Epidermal melanocyte (primary cell): ENCODE measurements at regions not wholly inside any gene's neighbourhood (a gene's known extent, or its start where the extent isn't known, plus 50 kb on each side); places are given as distances from the start of the nearest gene placed in this dataset.

Experiments
- DNase-seq: peaks from one replicate; pipeline ENCODE4 v3.0.0; 2011; ENCODE audit warnings: low spot score; ENCODE audit not compliant: insufficient read length

DNA sequence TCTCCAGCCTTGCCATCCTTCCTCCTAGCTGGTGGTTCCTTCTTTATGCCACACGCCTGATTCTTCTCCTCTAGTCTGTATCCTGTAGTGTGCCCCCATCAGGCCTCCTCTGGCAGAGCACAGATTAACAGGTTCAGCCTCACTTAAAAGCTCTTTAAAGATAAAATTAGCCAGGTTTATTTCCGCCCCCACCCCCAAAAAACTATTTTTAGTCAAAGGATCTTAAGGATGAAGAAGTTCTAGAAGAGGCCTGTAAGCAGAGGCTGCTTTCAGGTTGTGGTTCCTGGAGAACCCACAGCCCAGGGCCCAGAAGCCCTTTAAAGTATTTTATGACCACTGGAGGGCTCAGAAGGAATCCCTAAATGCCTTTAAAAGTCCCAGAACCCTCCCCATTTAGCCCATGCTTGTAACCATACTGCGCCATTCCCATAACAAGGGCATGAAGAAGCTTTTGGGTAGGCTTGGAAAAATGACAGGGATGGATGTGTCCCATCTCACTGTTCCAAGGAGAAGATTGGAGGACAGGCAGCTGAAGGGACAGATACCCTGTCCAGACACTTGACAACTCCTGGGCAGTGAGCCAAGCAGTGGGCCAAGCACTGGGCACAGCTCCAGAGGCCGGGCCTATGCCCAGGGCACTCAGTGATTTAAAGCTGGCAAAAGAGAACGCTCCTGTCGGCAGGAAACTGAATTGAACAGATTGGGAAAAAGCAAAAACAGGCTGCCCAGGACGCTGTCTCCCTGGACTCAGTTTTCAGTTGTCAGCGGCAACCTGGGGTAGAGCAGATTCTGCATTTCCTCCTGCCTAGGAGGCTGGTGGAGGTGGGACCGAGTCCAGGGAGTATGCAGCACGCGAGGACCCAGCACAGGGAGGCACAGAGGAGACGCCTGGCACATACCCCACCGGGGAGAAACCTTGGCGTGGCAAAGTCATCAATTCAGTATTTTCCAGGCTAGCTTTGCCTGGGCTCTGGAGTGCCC lies 106.3 kb upstream of the SSBP2 start:
- DNase-seq: peak; percentile 33

DNA sequence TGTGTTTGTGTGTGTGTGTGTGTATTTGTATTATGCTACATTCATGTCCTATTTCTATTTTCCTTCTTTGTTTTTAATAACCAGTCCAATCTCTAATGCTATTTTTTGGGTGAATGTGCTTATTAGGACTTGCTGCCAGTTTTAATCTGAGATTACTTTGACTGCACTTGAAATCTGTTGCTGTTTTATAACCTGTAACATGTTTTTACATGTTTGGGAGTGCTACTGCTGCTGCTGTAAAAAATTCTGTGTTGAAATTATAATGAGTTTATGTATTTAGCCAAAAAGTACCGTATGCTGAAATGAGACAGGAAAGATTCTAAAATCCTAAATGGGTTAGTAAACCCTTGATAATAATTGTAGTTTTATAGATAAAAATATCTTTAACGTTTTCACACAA lies 104.7 kb upstream of the SSBP2 start:
- no peak for DNase-seq

- no peak for DNase-seq
Measured at GRCh38 chr5:81854915-81855314, 104.0 kb upstream of the SSBP2 start.

DNA sequence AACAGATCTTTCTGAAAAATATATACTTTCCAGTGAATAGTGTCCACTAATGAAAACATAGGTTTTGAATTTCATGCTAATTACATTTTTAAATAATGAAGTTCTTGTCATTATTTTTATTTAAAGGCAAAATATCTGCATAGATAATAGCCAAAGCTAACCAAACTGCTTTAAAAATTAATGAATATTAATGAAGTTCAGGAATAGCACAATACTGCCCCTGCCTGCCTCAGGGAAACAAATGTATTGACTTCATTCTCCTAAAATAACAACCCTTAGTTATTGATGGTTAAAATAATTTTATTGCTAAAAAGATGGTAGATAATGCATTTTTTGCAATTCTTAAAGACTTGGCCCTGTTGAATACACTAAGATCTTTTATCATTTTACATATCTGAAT lies 103.6 kb upstream of the SSBP2 start:
- DNase-seq: no peak

DNA sequence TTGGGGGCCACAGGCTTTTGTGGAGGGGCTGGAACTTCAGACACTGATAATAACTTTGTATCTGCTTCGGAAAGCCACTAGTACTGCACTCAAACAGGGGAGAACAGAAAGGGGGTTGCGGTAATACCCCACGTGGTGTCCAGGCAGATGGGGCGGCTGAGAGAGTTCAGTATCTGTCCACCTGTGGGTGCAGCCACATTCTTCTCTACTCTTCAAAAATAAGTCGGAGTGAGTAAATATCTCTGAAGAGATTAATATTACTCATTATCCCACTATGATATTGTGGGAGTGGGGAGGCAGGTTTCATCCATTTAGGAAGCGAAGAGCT lies 102.1 kb upstream of the SSBP2 start:
- DNase-seq: no peak

DNA sequence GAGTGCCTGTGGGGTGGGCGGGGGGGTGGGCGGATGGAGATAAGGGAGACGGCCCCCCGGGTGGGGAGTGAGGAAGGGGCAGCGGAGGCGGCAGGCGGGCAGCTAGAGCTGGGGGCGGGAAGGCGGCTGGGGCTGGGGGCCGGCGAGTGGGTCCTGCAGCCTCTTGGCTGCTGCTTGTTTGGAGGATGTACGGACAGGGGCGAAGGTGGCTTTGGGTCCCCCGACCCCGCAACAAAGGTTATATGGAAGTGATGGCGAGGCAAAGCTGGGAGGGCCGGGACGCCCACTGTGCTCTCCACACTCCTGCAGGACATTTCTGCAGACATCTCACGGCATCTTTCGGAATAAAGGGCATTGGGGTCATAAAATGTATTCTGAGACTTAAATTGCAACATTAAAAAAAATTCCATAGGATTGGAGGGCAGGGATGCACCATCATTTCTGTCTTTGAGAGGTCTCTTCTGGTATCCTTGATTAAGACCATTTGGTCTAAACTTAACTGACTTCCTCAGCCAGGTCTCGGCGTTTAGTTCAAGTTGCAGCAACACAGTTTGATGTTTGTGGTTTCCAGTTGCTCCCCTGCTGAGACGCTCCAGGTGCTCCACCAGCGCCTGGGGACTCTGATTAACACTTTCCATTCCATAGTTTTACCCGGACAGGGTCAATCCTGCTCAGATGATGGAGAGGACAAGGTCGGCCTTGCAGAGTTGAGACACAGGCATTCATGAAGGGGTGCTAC lies 101.6 kb upstream of the SSBP2 start:
- no peak for DNase-seq

GRCh38 chr5:81851481-81852178 lies 100.7 kb upstream of the SSBP2 start:
- DNase-seq: peak; percentile 89

DNA sequence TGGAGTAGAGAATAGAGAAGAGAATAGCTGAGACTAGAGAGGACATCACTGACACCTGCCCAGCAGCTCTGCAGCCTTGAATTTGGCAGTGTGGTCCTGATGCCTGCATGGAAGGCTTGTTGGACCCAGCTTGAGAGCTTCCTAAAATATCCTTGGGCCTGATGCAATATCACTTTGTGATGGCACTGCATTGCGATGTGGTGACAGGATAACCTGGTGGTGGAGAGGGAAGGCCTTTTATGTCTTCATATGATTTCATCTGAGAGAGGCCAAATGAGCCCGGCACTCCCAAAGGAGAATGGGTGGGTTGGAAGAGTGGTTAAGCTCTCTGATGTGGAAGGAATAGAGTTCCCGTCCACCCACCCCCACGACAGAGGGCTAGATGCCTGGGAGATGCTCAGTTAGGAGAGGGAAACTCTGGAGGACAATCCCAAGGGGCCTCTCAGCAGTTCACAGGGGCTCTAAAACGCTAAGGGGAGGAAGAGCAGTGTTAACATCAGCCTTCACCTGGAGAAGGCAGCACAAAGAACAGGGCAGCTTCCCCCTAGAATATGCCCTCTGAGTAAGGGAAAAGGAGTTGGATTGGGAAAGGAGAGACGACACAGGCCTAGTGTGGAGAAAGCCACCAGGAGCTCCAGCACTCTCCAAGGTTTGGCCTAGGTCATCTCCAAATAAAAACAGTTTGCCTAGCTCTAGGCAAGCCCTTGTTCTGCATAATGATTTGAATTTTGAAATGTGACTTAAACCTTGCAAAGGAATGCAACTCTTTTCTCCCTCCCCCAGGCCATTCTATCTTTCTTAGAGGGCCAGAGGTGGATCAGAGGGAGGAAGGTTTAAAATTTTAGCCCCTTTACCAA lies 99.8 kb upstream of the SSBP2 start:
- DNase-seq: no peak

DNA sequence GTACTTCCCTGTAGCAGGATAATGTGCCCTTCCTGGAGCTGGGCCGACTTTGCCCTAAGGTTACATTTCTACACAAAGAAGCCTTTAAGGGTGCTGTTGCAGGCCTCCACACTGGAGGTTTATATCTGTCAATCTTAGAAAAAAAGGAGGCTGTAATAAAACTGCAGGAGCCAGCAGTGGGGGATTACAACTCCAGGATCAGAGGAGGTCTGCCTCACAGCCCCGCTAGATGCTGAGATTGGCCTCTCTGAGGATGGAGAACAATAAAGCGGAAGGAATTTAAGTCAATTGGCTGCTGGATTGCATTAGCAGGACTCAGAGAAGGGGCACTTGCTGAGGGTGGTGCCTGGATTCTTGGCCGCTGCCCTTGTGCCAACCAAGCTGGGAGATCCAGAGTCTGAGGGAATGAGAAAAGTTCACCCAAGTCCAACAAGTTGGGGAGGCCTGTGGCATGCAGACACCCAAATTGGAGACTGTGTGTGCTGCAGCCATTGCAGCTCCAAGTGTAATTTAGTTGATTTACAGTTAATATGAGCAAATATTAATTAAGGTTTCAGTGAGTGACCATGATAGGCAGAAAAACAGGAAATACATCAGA lies 99.0 kb upstream of the SSBP2 start:
- DNase-seq: no peak

DNA sequence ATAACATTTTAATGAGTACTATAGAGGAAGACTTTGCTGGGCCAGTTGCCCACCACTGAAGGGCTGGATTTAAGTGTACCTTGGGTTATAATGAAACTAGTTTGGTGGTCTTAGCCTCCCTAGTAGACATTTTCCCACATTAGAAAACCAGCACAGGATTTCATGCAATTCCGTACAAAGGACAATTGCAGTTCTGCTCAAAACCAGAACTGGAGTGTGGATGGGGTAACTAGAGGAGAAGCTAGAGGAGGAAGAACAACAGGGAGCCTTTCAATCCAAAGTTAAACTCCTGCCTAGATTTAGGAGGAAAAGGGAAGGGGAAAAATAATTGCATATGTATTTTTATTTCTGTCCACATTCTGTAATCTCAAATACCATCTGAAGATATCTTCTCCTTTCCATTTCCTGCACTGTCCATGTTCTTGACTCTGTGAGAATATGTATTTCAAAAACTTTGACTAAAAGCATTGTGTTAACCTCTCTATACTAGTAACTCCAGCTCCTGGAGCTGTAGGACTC lies 97.5 kb upstream of the SSBP2 start:
- DNase-seq: no peak

DNA sequence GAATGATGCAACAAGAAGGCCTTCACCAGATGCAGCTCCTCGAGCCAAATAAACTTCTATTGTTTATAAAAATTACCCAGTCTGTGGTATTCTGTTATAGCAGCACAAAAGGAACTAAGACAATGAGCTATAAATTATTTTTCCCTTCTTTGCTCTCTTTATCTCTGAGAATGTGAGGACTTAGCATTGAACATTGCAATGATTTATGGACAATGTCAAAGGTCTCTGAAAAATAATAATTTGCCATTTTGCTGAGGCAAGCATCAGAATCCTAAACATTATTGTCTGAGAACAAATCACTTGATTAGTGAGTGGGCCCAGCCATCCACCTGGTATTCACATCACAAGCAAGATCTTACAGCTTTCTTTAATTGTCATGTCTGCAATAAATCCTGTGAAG lies 95.4 kb upstream of the SSBP2 start:
- DNase-seq: no peak

GRCh38 chr5:81843845-81844244 lies 92.9 kb upstream of the SSBP2 start:
- DNase-seq: no peak

DNA sequence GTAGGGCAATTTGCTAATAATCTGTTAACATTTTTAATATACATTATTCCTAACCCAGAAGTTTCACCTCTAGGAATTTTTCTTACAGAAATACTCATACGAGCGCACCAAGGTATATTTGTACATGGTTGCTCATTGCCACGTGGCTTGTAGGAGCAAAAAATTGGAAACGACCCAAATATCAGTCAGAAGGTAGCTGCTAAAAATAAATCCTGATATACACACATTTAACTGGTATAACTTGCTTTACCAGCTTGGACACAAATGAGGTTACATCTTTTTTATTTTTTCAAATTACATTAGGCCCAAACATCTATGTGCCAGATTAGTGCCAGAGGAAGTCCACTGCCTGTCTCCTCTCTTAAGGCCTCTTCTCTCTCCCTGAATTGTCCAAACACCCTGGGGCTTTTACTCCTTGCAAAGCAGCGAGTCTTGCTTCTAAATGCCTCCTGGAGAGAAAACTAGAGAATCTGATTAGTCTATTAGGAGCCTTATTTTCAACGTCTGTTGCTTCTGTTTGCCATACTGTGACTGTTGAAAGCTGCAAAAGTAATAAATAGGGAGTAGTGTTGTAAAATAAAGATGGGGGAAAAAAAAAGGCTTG lies 92.0 kb upstream of the SSBP2 start:
- DNase-seq: no peak

DNA sequence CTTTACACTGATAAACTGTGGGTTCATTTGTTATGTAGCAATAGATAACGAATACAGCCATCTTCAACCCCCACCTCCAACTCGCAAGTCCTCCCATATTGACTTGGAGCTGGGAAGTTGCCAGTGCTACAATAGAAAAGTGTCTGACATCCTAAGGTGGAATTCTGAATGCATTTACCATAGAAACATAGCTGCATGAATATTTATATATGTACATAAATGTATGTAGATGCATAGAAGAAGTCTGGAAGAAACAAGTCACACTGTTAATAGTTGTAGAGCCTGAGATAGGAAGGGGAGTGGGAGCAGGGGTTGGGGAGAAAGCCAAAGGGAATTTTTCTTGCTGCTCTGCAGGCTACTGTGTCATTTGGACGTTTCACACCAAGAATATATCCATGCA lies 88.1 kb upstream of the SSBP2 start:
- DNase-seq: no peak

DNA sequence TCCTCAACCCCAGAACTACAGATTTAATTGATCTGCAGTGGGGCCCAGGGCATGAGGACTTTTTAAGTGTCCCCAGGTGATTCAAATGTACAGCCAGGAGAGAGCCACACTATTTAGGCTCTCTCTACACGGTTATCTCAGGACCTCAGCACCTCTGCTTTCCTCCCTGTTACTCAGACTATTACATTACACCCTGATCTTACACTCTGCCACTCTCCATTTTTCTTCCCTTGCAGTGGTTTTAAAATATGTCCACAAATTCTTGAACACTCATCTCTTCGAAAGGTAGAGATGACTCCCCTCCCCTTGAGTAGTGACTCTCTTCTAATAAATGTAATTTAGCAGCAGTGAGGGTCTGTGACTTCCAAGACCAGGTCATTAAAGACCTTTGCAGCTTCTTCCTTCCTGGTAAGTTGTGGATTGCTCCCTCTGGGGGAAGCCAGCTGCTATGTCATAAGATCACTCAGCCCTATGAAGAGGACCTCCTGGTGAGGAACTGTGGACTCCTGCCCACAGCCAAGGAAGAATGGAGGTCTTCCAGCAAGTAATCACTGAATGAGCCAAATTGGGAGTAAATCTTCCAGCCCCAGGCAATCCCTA lies 87.5 kb upstream of the SSBP2 start:
- DNase-seq: no peak

- no peak for DNase-seq
Measured at GRCh38 chr5:81837667-81838306, 86.9 kb upstream of the SSBP2 start.

DNA sequence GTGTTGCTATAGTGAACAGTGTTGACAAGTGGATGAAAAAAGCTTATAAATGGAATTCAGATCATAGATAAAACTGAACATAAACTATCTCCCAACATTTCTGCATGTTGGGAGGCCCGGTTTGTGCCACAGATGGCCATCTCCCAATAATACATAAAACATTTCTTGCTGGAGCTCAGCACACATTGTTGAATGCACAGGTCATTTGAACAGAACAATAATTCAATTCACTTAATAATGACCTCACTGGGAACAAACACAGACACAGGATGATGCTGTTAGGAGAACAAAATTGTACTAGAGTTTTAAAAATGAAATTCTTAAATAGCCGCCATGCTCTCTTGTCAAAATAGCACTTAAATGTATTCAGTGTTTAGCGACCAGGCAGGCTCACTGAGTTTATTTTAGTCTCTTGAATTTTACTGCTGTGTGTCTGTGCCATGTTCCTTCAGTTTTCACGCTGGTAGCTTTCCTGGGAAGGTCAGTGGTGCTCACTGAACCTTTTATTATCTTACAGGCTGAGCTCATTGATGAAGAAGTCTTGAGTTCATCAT lies 85.0 kb upstream of the SSBP2 start:
- no peak for DNase-seq

GRCh38 chr5:81834021-81834660 lies 83.2 kb upstream of the SSBP2 start:
- no peak for DNase-seq
